ENCODE measurements at regions not wholly inside any gene's neighbourhood (a gene's known extent, or its start where the extent isn't known, plus 50 kb on each side); places are given as distances from the start of the nearest gene placed in this dataset.

DNA sequence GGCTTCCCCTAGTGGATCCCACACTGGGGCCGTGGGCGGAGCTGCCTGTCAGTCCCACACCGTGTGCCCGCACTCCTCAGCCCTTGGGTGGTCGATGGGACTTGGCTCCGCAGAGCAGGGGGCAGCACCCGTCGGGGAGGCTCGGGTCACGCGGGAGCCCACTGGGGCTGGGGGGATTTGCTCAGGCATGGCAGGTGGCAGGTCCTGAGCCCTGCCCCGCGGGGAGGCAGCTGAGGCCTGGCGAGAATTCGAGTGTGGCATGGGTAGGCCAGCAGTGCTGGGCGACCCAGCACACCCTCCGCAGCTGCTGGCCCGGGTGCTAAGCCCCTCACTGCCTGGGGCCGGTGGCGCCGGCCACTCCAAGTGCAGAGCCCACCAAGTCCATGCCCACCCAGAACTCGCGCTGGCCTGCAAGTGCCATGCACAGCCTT lies 481.7 kb upstream of the PRR20A start:
- no peak for TF ChIP-seq POLR2A (IDR thresholded peaks at IDR 0.05)
- TF ChIP-seq, protein P1, sequence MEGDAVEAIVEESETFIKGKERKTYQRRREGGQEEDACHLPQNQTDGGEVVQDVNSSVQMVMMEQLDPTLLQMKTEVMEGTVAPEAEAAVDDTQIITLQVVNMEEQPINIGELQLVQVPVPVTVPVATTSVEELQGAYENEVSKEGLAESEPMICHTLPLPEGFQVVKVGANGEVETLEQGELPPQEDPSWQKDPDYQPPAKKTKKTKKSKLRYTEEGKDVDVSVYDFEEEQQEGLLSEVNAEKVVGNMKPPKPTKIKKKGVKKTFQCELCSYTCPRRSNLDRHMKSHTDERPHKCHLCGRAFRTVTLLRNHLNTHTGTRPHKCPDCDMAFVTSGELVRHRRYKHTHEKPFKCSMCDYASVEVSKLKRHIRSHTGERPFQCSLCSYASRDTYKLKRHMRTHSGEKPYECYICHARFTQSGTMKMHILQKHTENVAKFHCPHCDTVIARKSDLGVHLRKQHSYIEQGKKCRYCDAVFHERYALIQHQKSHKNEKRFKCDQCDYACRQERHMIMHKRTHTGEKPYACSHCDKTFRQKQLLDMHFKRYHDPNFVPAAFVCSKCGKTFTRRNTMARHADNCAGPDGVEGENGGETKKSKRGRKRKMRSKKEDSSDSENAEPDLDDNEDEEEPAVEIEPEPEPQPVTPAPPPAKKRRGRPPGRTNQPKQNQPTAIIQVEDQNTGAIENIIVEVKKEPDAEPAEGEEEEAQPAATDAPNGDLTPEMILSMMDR (IDR thresholded peaks at IDR 0.05): no peak
